ENCODE measurements at regions not wholly inside any gene's neighbourhood (a gene's known extent, or its start where the extent isn't known, plus 50 kb on each side); places are given as distances from the start of the nearest gene placed in this dataset.
A peak's percentile ranks its signal among the peaks of the same experiment; 100 is the strongest.

GRCh38 chr6:78605909-78606446, 261.4 kb upstream of the IRAK1BP1 start:
- H3K27me3 Mint-ChIP-seq (ENCODE audit: low read depth) = no peaks in the 10 kb centered on the region
- no peaks in the 10 kb centered on the region for H3K36me3 Mint-ChIP-seq
- TF ChIP-seq CTCF (IDR thresholded peaks at IDR 0.05; ENCODE audit: unreplicated experiment) = no peak
- DNase-seq (ENCODE audit: low spot score in 2 of 2, unreplicated experiment in 2 of 2) = no peak
- H3K9me3 Mint-ChIP-seq = no peaks in the 10 kb centered on the region
- no peak overlapping the region for H3K4me3 Mint-ChIP-seq
- H3K4me1 Mint-ChIP-seq = peaks cover 13% of the 10 kb centered on the region
- H3K27ac Mint-ChIP-seq = no peak overlapping the region

- no peaks in the 10 kb centered on the region for H3K27me3 Mint-ChIP-seq (ENCODE audit: low read depth)
- H3K27ac Mint-ChIP-seq = no peak overlapping the region
- H3K9me3 Mint-ChIP-seq = no peaks in the 10 kb centered on the region
- H3K4me1 Mint-ChIP-seq = peaks cover 16% of the 10 kb centered on the region
- TF ChIP-seq CTCF (IDR thresholded peaks at IDR 0.05; ENCODE audit: unreplicated experiment) = no peak
- H3K4me3 Mint-ChIP-seq = no peak overlapping the region
- H3K36me3 Mint-ChIP-seq = no peaks in the 10 kb centered on the region
- no peak for DNase-seq (ENCODE audit: low spot score in 2 of 2, unreplicated experiment in 2 of 2)
Measured at GRCh38 chr6:78607189-78607588, 260.2 kb upstream of the IRAK1BP1 start.

- Mint-ChIP-seq H3K36me3 (no peaks in the 10 kb centered on the region), H3K27me3 (ENCODE audit: low read depth) (no peaks in the 10 kb centered on the region), H3K9me3 (no peaks in the 10 kb centered on the region), H3K4me1 (peaks cover 11% of the 10 kb centered on the region), H3K4me3 (no peak overlapping the region), H3K27ac (no peak overlapping the region)
- no peak for DNase-seq (ENCODE audit: low spot score in 2 of 2, unreplicated experiment in 2 of 2)
- no peak for TF ChIP-seq CTCF (IDR thresholded peaks at IDR 0.05; ENCODE audit: unreplicated experiment)
Measured at GRCh38 chr6:78611102-78611620, 256.2 kb upstream of the IRAK1BP1 start.

- no peaks in the 10 kb centered on the region for H3K27me3 Mint-ChIP-seq (ENCODE audit: low read depth)
- peak; percentile 78 for TF ChIP-seq CTCF (IDR thresholded peaks at IDR 0.05; ENCODE audit: unreplicated experiment)
- H3K36me3 Mint-ChIP-seq = no peaks in the 10 kb centered on the region
- H3K9me3 Mint-ChIP-seq = no peaks in the 10 kb centered on the region
- H3K4me1 Mint-ChIP-seq = peaks cover 10% of the 10 kb centered on the region
- no peak overlapping the region for H3K27ac Mint-ChIP-seq
- no peak overlapping the region for H3K4me3 Mint-ChIP-seq
- DNase-seq (ENCODE audit: low spot score in 2 of 2, unreplicated experiment in 2 of 2) = no peak
Measured at GRCh38 chr6:78611886-78612480, 255.4 kb upstream of the IRAK1BP1 start.

GRCh38 chr6:78614961-78615360, 252.4 kb upstream of the IRAK1BP1 start:
- no peak overlapping the region for H3K4me3 Mint-ChIP-seq
- H3K36me3 Mint-ChIP-seq = no peaks in the 10 kb centered on the region
- H3K4me1 Mint-ChIP-seq = peaks cover 12% of the 10 kb centered on the region
- H3K27ac Mint-ChIP-seq = no peak overlapping the region
- DNase-seq (ENCODE audit: low spot score in 2 of 2, unreplicated experiment in 2 of 2) = no peak
- H3K9me3 Mint-ChIP-seq = no peaks in the 10 kb centered on the region
- TF ChIP-seq CTCF (IDR thresholded peaks at IDR 0.05; ENCODE audit: unreplicated experiment) = no peak
- H3K27me3 Mint-ChIP-seq (ENCODE audit: low read depth) = no peaks in the 10 kb centered on the region

Data from mesothelial cell of epicardium (in vitro differentiated cells).